GM11168 (cell line): ENCODE measurements at regions not wholly inside any gene's neighbourhood (a gene's known extent, or its start where the extent isn't known, plus 50 kb on each side); places are given as distances from the start of the nearest gene placed in this dataset.

Experiments used
- in situ Hi-C: fragments of 300-500 bp; cut with MboI; formaldehyde crosslinking; loops from one replicate; pipeline ENCODE4 v1.12.0; 2022; ENCODE audit warnings: low sequenced_read_pairs; ENCODE audit not compliant: unreplicated experiment

- in situ Hi-C loops, result no loop called here
Observed at GRCh38 chr1:218996362-218996761, 177.3 kb upstream of the LYPLAL1 start.

GRCh38 chr1:219000005-219000404 lies 173.7 kb upstream of the LYPLAL1 start:
- in situ Hi-C loops, result no loop called here

DNA sequence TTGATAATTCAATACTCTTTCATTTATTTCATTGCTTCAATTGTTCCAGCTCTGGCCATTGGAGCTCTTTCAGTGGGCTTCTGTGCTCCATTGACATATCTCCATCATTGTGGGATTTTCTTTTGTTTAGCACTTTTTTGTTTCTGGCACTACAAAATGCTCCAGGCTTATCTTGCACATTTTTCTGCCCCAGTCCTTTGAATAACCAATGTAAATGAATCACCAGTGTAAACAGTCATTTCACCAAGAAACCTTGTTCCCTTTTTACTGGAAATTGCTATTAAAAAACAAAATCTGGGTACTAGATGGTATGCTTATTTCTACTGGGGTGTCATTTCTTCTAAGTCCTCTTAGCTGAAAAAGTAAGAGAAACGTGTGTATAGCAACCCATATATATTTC lies 173.0 kb upstream of the LYPLAL1 start:
- in situ Hi-C loops, result no loop called here

DNA sequence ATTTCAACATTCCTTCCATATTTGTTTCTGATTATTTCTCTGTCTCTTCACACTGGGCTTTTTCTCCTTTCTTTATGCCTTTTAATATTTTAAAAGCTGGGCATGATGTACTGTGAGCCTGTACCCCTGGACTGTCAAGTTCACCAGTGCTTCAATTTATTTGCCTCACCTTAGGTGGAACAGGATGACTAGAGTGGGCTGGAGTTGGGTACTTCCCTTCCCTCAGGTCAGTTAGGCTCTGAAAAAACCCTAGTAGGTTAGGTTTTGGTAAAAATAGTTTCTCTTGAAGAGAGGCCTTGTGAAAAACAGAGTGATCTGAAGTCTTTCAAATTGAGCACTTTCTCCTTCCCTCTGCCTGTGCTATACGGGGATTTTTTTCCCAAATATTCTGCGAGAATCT lies 163.0 kb upstream of the LYPLAL1 start:
- in situ Hi-C loops, result no loop called here

GRCh38 chr1:219020386-219020785 lies 153.3 kb upstream of the LYPLAL1 start:
- in situ Hi-C loops, result no loop called here

DNA sequence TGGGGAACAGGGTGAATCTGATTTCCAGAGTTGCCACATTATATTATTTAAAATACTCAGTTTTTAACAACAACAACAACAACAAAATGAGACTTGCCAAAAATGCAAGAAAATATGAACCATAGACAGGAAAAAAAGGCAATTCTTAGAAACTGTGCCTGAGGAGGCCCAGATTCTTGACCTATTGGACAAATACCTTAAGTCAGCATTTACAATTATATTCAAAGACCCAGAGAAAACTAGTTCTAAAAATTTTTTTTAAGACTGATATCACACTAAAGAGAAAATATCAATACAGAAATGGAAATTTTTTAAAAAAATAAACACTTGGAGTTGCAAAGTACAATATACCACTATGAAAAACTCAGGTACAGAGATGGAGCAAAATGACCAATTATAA lies 152.8 kb upstream of the LYPLAL1 start:
- in situ Hi-C loops, result no loop called here

DNA sequence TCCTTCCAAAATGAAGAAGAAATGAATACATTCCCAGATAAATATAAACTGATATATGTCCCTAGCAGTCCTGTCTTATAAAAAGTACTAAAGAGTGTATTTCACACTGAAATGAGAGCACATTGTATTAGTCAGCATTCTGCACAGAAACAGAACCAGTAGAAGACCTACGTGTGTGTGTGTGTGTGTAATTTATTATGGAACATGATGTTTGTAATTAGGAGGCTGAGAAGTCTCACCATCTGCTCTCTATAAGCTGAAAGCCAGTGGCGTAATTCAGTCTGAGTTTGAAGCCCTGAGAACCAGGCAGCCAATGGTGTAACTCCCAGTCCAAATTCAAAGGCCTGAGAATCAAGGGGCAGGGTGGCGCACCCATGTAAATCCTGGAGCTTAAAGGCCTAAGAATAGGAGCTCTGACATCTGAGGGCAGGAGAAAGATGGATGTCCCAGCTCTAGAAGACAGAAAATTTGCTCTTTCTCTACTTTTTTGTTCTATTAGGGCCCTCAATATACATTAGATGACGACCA lies 146.5 kb upstream of the LYPLAL1 start:
- in situ Hi-C loops, result no loop called here

- in situ Hi-C loops, result no loop called here
Observed at GRCh38 chr1:219031809-219032208, 141.9 kb upstream of the LYPLAL1 start.

GRCh38 chr1:219038398-219038797 lies 135.3 kb upstream of the LYPLAL1 start:
- in situ Hi-C loops, result no loop called here

DNA sequence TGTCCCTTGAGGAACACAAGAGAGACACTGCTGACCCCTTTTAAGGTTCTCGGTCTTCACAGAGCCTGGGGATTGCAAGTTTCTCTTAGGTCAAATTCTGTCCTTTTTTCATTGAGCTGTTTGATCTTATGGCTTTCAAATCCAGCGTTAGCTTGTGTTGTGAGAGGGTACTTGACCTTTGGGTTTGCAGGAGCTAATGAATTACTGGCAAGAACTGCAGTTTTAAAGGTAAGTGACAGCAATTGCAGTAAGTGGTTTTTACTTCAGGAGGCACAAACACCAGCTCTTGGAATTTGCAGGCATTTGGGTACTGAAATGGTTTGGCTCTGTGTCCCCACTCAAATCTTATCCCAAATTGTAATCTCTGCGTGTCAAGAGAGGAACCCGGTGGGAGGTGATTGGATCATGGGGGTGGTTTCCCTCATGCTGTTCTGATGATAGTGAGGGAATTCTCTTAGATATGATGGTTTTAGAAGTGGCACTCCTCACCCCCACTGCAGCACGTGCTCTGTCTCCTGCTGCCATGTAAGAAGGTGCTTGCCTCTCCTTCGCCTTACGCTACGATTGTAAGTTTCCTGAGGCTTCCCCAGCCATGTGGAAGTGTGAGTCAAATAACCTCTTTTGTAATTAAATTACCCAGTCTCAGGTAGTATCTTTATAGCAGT lies 134.5 kb upstream of the LYPLAL1 start:
- in situ Hi-C loops, result no loop called here

- in situ Hi-C loops, result no loop called here
Observed at GRCh38 chr1:219039682-219040154, 134.0 kb upstream of the LYPLAL1 start.

GRCh38 chr1:219040291-219040690 lies 133.4 kb upstream of the LYPLAL1 start:
- in situ Hi-C loops, result no loop called here

DNA sequence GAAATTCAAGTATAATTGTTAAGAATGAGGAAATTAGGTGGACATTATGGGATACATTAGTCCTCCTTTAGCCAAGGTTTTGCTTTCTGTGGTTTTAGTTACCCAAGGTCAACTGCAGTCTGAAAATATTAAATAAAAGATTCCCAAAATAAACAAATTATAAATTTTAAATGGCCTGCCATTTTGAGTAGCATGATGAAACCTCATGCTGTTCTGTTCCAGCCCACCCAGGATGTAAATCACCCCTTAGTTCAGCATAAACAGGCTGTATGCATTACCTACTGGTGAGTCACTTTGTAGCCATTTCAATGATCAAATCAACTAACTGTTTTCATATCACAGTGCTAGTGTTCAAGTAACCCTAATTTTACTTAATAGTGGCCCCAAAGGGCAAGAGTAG lies 132.5 kb upstream of the LYPLAL1 start:
- in situ Hi-C loops, result no loop called here

GRCh38 chr1:219041818-219042217 lies 131.9 kb upstream of the LYPLAL1 start:
- in situ Hi-C loops, result no loop called here

GRCh38 chr1:219042769-219043168 lies 130.9 kb upstream of the LYPLAL1 start:
- in situ Hi-C loops, result no loop called here

GRCh38 chr1:219045246-219045645 lies 128.4 kb upstream of the LYPLAL1 start:
- in situ Hi-C loops, result no loop called here

DNA sequence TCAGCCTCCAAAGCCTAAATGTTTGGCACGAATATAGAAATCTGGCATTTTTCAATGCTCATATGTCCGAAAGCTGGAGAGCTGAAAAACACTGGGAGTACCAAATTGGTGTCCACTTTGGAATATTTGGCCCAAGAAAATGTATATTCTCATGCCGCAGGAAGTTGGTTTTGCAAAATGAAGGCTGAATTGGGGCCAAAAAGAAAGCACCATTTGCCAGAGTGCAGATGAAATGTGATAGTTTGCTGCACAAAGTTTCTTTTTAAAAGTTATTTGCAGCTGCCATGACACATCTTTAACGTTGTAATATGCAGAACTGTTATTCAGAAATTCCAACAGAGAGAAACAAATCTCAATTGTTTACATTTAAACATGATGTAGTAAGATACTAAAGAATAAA lies 124.2 kb upstream of the LYPLAL1 start:
- in situ Hi-C loops, result no loop called here

- in situ Hi-C loops, result no loop called here
Observed at GRCh38 chr1:219050086-219050821, 123.4 kb upstream of the LYPLAL1 start.

DNA sequence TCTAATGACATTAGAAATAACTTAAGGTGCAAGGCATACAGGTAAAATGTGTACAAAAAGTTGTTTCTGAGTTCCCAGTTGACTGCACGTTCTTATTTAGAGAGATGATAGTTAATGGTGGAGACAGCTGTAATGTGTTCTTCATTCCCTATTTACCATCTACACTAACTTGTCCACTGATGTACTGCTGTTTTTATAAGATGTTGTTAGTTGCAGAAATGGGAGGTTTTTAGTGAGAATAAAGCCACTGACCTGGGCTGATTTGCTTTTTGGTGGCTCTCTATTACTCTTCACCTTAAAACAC lies 122.9 kb upstream of the LYPLAL1 start:
- in situ Hi-C loops, result no loop called here

DNA sequence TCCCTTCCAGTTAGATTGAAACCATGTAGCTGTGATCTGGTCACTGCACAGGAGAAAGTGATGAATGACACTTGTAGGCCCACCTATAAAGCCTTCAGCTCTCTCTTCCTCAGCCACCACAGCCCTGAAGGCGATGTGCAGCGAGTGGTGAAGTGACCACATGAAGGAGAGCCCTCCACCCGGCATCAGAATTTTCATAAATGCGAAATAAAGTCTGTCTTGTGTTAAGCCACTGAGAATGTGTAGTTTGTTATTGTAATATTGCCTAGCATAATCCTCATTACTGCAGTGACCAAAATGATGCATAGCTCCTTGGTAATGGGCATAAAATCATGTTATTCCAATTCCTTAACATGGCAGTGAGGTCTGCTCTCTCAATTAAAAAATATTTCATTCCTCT lies 122.1 kb upstream of the LYPLAL1 start:
- in situ Hi-C loops, result no loop called here

DNA sequence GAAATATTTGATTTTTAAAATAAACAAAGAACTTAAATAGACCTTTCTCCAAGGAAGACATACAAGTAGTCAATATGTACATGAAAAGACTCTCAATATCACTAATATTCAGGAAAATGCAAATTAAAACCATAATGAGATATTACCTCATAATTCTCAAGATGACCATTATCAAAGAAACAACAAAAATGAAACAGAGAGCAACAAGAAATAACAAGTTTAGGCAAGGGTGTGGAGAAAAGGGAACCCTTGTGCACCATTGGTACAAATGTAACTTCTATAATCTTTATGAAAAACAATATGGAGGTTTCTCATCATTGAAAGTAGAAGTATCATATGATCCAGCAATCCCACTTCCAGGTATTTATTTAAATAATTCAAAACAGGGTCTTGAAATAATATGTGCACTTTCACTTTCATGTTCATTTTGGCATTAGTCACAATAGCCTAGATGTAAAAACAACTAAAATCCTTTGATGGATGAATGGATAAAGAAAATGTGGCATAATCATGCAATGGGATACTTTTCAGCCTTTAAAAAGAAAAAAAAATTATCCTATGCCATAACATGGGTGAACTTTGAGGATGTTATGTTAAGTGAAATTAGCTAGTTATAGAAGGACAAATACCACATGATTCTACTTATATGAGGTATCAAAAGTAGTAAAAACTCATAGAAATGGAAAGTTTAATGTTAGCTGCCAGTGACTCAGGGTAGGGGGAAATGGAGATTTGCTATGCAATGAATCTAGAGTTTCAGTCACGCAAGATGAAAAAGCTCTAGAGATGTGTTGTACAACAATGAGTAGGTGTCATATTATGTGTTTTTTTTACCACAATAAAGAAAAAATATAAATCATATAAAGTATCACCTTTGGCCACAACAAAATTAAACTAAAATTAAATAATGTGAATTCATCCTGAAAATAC lies 114.5 kb upstream of the LYPLAL1 start:
- in situ Hi-C loops, result no loop called here
